Stimulated activated CD8-positive, alpha-beta memory T cell treated with anti-CD3 and anti-CD28 coated beads, Interleukin-7, amount 100 ng/mL, for 4 hours (primary cell): ENCODE measurements at regions not wholly inside any gene's neighbourhood (a gene's known extent, or its start where the extent isn't known, plus 50 kb on each side); places are given as distances from the start of the nearest gene placed in this dataset.
"Not testable (repeated sequence)": the region's sequence is repeated elsewhere in the genome, so short reads cannot be mapped to it uniquely, and the experiment has no call there.

ENCODE experiments used
- DNase-seq, 2 donors: peaks; one replicate each; pipeline ENCODE4 v3.0.0-alpha.2; 2020; ENCODE audit warnings: low read depth in 2 of 2

GRCh38 chr13:78868991-78869390 lies 210.0 kb upstream of the OBI1 start:
- no peak for DNase-seq

GRCh38 chr13:78867655-78868054 lies 208.7 kb upstream of the OBI1 start:
- no peak for DNase-seq

GRCh38 chr13:78866076-78866475 lies 207.1 kb upstream of the OBI1 start:
- not testable (repeated sequence) for DNase-seq

- DNase-seq: no peak
Observed at GRCh38 chr13:78862446-78862845, 203.5 kb upstream of the OBI1 start.

GRCh38 chr13:78852709-78853108 lies 193.8 kb upstream of the OBI1 start:
- DNase-seq: no peak

- no peak for DNase-seq
Observed at GRCh38 chr13:78845656-78846365, 186.9 kb upstream of the OBI1 start.

- DNase-seq: no peak
Observed at GRCh38 chr13:78844106-78844505, 185.2 kb upstream of the OBI1 start.

- no peak for DNase-seq
Observed at GRCh38 chr13:78841358-78841963, 182.5 kb upstream of the OBI1 start.

- DNase-seq: no peak
Observed at GRCh38 chr13:78836238-78836784, 177.4 kb upstream of the OBI1 start.

GRCh38 chr13:78832461-78832860 lies 173.5 kb upstream of the OBI1 start:
- DNase-seq: no peak

- DNase-seq: no peak
Observed at GRCh38 chr13:78830508-78830907, 171.6 kb upstream of the OBI1 start.

- DNase-seq: no peak
Observed at GRCh38 chr13:78829821-78830220, 170.9 kb upstream of the OBI1 start.

- no peak for DNase-seq
Observed at GRCh38 chr13:78827471-78827870, 168.5 kb upstream of the OBI1 start.

GRCh38 chr13:78826936-78827335 lies 168.0 kb upstream of the OBI1 start:
- no peak for DNase-seq

- no peak for DNase-seq
Observed at GRCh38 chr13:78826312-78826711, 167.4 kb upstream of the OBI1 start.

- no peak for DNase-seq
Observed at GRCh38 chr13:78820541-78820940, 161.6 kb upstream of the OBI1 start.

- DNase-seq: no peak
Observed at GRCh38 chr13:78816592-78816991, 157.6 kb upstream of the OBI1 start.

GRCh38 chr13:78816154-78816553 lies 157.2 kb upstream of the OBI1 start:
- no peak for DNase-seq

- no peak for DNase-seq
Observed at GRCh38 chr13:78806457-78806856, 147.5 kb upstream of the OBI1 start.

GRCh38 chr13:78802912-78803311 lies 144.0 kb upstream of the OBI1 start:
- DNase-seq: no peak

GRCh38 chr13:78787190-78787589 lies 128.2 kb upstream of the OBI1 start:
- DNase-seq: no peak

GRCh38 chr13:78786459-78786858 lies 127.5 kb upstream of the OBI1 start:
- no peak for DNase-seq

- no peak for DNase-seq
Observed at GRCh38 chr13:78785764-78786163, 126.8 kb upstream of the OBI1 start.
